Esophagus squamous epithelium (tissue), 4 donors: ENCODE measurements at regions not wholly inside any gene's neighbourhood (a gene's known extent, or its start where the extent isn't known, plus 50 kb on each side); places are given as distances from the start of the nearest gene placed in this dataset.

Source experiments
- CTCF ChIP-seq, 6 experiments: fragments of 450-650 bp in 4 of 6; fragments of 200-600 bp in 2 of 6; sonication (generic) in 2 of 6; IDR thresholded peaks; one replicate each; pipeline ENCODE4 v1.5.1; 2016 to 2019; ENCODE audit warnings: antibody characterized with exemption in 6 of 6, mild to moderate bottlenecking in 4 of 6, moderate library complexity in 4 of 6
- POLR2A ChIP-seq, 4 donors: fragments of 450-650 bp; IDR thresholded peaks; one replicate each; pipeline ENCODE4 v1.6.1; 2017; ENCODE audit warnings: antibody characterized with exemption in 4 of 4, mild to moderate bottlenecking in 4 of 4, moderate library complexity in 3 of 4

GRCh38 chr5:73253047-73253660 lies 80.2 kb downstream of the TMEM174 start:
- TF ChIP-seq CTCF (IDR thresholded peaks at IDR 0.05) = no peak
- TF ChIP-seq POLR2A (IDR thresholded peaks at IDR 0.05) = no peak
